RKO (cell line): ENCODE measurements at regions not wholly inside any gene's neighbourhood (a gene's known extent, or its start where the extent isn't known, plus 50 kb on each side); places are given as distances from the start of the nearest gene placed in this dataset.
"Not testable (repeated sequence)": the region's sequence is repeated elsewhere in the genome, so short reads cannot be mapped to it uniquely, and the experiment has no call there.

ENCODE experiments used
- DNase-seq: peaks from one replicate; pipeline ENCODE4 v3.0.0-alpha.2; 2016; ENCODE audit warnings: low spot score

GRCh38 chr7:138169441-138169851 is 93.2 kb downstream of the AKR1D1 start:
- no peak for DNase-seq

GRCh38 chr7:138170298-138170697 is 94.0 kb downstream of the AKR1D1 start:
- DNase-seq: no peak

- DNase-seq: no peak
These were observed 94.9 kb downstream of the AKR1D1 start for GRCh38 chr7:138170959-138171703.

- no peak for DNase-seq
These were observed 97.3 kb downstream of the AKR1D1 start for GRCh38 chr7:138173548-138173947.

- DNase-seq: no peak
These were observed 99.8 kb downstream of the AKR1D1 start for GRCh38 chr7:138176060-138176459.

- DNase-seq: no peak
These were observed 107.9 kb downstream of the AKR1D1 start for GRCh38 chr7:138184191-138184590.

- DNase-seq: no peak
These were observed 109.1 kb downstream of the AKR1D1 start for GRCh38 chr7:138185132-138185908.

- peak; percentile 18 for DNase-seq
These were observed 110.7 kb downstream of the AKR1D1 start for GRCh38 chr7:138186951-138187351.

- no peak for DNase-seq
These were observed 112.1 kb downstream of the AKR1D1 start for GRCh38 chr7:138188290-138188858.

GRCh38 chr7:138194567-138194966 is 118.3 kb downstream of the AKR1D1 start:
- no peak for DNase-seq

- DNase-seq: no peak
These were observed 118.9 kb downstream of the AKR1D1 start for GRCh38 chr7:138195151-138195571.

GRCh38 chr7:138196503-138196946 is 120.3 kb downstream of the AKR1D1 start:
- DNase-seq: not testable (repeated sequence)

GRCh38 chr7:138196971-138197896 is 121.0 kb downstream of the AKR1D1 start:
- DNase-seq: no peak

GRCh38 chr7:138204285-138204981 is 128.2 kb downstream of the AKR1D1 start:
- DNase-seq: no peak

GRCh38 chr7:138204982-138205298 is 128.7 kb downstream of the AKR1D1 start:
- DNase-seq: no peak

- no peak for DNase-seq
These were observed 129.4 kb downstream of the AKR1D1 start for GRCh38 chr7:138205614-138206150.

GRCh38 chr7:138207555-138207971 is 131.3 kb downstream of the AKR1D1 start:
- no peak for DNase-seq

GRCh38 chr7:138208142-138208570 is 131.9 kb downstream of the AKR1D1 start:
- DNase-seq: no peak

- no peak for DNase-seq
These were observed 132.6 kb downstream of the AKR1D1 start for GRCh38 chr7:138208864-138209263.

- DNase-seq: no peak
These were observed 136.1 kb downstream of the AKR1D1 start for GRCh38 chr7:138212314-138212713.

GRCh38 chr7:138214926-138215325 is 138.7 kb downstream of the AKR1D1 start:
- no peak for DNase-seq
